NCI-H187 (cell line): ENCODE measurements at regions not wholly inside any gene's neighbourhood (a gene's known extent, or its start where the extent isn't known, plus 50 kb on each side); places are given as distances from the start of the nearest gene placed in this dataset.
"Not testable (repeated sequence)": the region's sequence is repeated elsewhere in the genome, so short reads cannot be mapped to it uniquely, and the experiment has no call there.

ENCODE experiments used
- DNase-seq, 2 experiments: peaks; one replicate each; lab custom pipeline; 2025; lab: John Stamatoyannopoulos, UW

GRCh38 chr2:35337922-35338321 lies 1017.7 kb upstream of the CRIM1 start:
- no peak for DNase-seq

- DNase-seq, result no peak
Measured at GRCh38 chr2:35314049-35314448, 1041.5 kb upstream of the CRIM1 start.

- DNase-seq, result no peak
Measured at GRCh38 chr2:35301369-35301768, 1054.2 kb upstream of the CRIM1 start.

GRCh38 chr2:35298493-35298892 lies 1057.1 kb upstream of the CRIM1 start:
- DNase-seq, result no peak

GRCh38 chr2:35297403-35297802 lies 1058.2 kb upstream of the CRIM1 start:
- no peak for DNase-seq

- DNase-seq, result no peak
Measured at GRCh38 chr2:35294636-35295263, 1060.8 kb upstream of the CRIM1 start.

GRCh38 chr2:35293261-35293660 lies 1062.3 kb upstream of the CRIM1 start:
- DNase-seq, result no peak

GRCh38 chr2:35292199-35292598 lies 1063.4 kb upstream of the CRIM1 start:
- no peak for DNase-seq

- no peak for DNase-seq
Measured at GRCh38 chr2:35281702-35282101, 1073.9 kb upstream of the CRIM1 start.

- DNase-seq, result no peak
Measured at GRCh38 chr2:35255826-35256225, 1099.8 kb upstream of the CRIM1 start.

- no peak for DNase-seq
Measured at GRCh38 chr2:35251156-35251555, 1104.4 kb upstream of the CRIM1 start.

GRCh38 chr2:35246702-35247101 lies 1108.9 kb upstream of the CRIM1 start:
- DNase-seq, result no peak

GRCh38 chr2:35228584-35228983 lies 1127.0 kb upstream of the CRIM1 start:
- DNase-seq, result no peak

- no peak for DNase-seq
Measured at GRCh38 chr2:35220461-35220860, 1135.1 kb upstream of the CRIM1 start.

- no peak for DNase-seq
Measured at GRCh38 chr2:35204881-35205280, 1150.7 kb upstream of the CRIM1 start.

- DNase-seq, result no peak
Measured at GRCh38 chr2:35204323-35204722, 1151.3 kb upstream of the CRIM1 start.

GRCh38 chr2:35199298-35199697 lies 1156.3 kb upstream of the CRIM1 start:
- no peak for DNase-seq

- no peak for DNase-seq
Measured at GRCh38 chr2:35185861-35186412, 1169.6 kb upstream of the CRIM1 start.

- no peak for DNase-seq
Measured at GRCh38 chr2:35184471-35184870, 1171.1 kb upstream of the CRIM1 start.

GRCh38 chr2:35176726-35177125 lies 1178.9 kb upstream of the CRIM1 start:
- DNase-seq, result not testable (repeated sequence)

- no peak for DNase-seq
Measured at GRCh38 chr2:35174845-35175244, 1180.7 kb upstream of the CRIM1 start.

- no peak for DNase-seq
Measured at GRCh38 chr2:35172687-35173086, 1182.9 kb upstream of the CRIM1 start.

- no peak for DNase-seq
Measured at GRCh38 chr2:35168351-35168750, 1187.2 kb upstream of the CRIM1 start.

- DNase-seq, result no peak
Measured at GRCh38 chr2:35163948-35164347, 1191.6 kb upstream of the CRIM1 start.
